CD4-positive, alpha-beta T cell (primary cell): ENCODE measurements at regions not wholly inside any gene's neighbourhood (a gene's known extent, or its start where the extent isn't known, plus 50 kb on each side); places are given as distances from the start of the nearest gene placed in this dataset.

Source experiments
- ATAC-seq: fragments of 200-7000 bp; cut with Tn5 transposase; one replicate; pipeline ENCODE4 v1.10.0; 2022; ENCODE audit warnings: mild to moderate bottlenecking; ENCODE audit not compliant: poor library complexity
- CTCF ChIA-PET: fragments of 350-600 bp; sonication (Branson Sonifier 250); formaldehyde crosslinking; loops from one replicate; lab custom pipeline; 2021; ENCODE audit warnings: antibody characterized with exemption, inconsistent platforms; lab: Charles Lee
- POLR2A ChIA-PET: fragments of 350-600 bp; sonication (Branson Sonifier 250); formaldehyde crosslinking; loops from one replicate; lab custom pipeline; 2021; ENCODE audit warnings: antibody characterized with exemption, inconsistent platforms; lab: Charles Lee
- DNase-seq, 14 experiments: peaks; one replicate each; pipeline ENCODE4 v3.0.0-alpha.2; 2013 to 2020; ENCODE audit warnings: mixed read lengths in 2 of 14
- H3K27ac ChIP-seq, 2 donors: one replicate each; pipeline versions ENCODE4 v1.5.1 to v1.7.0; 2013; ENCODE audit warnings: low read length in 2 of 2, low read depth in 1 of 2, mild to moderate bottlenecking in 1 of 2
- H3K27me3 ChIP-seq, 2 experiments: 1 replicate in 1 of 2; 2 replicates in 1 of 2; pipeline versions ENCODE4 v1.6.1 to v1.7.0; 2013; ENCODE audit warnings: low read length in 2 of 2, control low read depth in 1 of 2, mild to moderate bottlenecking in 1 of 2, moderate library complexity in 1 of 2; ENCODE audit not compliant: insufficient read depth in 2 of 2, control insufficient read depth in 1 of 2
- H3K36me3 ChIP-seq: one replicate; pipeline ENCODE4 v1.6.1; 2013; ENCODE audit warnings: low read length, control low read depth; ENCODE audit not compliant: insufficient read depth
- H3K4me1 ChIP-seq: one replicate; pipeline ENCODE4 v1.6.1; 2013; ENCODE audit warnings: low read length, control low read depth; ENCODE audit not compliant: insufficient read depth
- H3K4me3 ChIP-seq: one replicate; pipeline ENCODE4 v1.5.1; 2013; ENCODE audit warnings: mild to moderate bottlenecking, low read length, moderate library complexity
- H3K9me3 ChIP-seq, 2 experiments: 1 replicate in 1 of 2; 2 replicates in 1 of 2; pipeline versions ENCODE4 v1.6.1 to v1.7.0; 2013; ENCODE audit warnings: low read length in 2 of 2, mild to moderate bottlenecking in 2 of 2, control low read depth in 1 of 2, moderate library complexity in 1 of 2; ENCODE audit not compliant: control insufficient read depth in 1 of 2, insufficient read depth in 1 of 2
- H3K27ac Mint-ChIP-seq: one replicate; pipeline ENCODE4 v1.8.0; 2020; ENCODE audit warnings: mixed read lengths
- H3K27me3 Mint-ChIP-seq: one replicate; pipeline ENCODE4 v1.8.0; 2021; ENCODE audit warnings: mixed read lengths
- H3K36me3 Mint-ChIP-seq: one replicate; pipeline ENCODE4 v1.8.0; 2021; ENCODE audit warnings: low read depth, mixed read lengths
- H3K4me1 Mint-ChIP-seq: one replicate; pipeline ENCODE4 v1.8.0; 2021; ENCODE audit warnings: low read depth, mixed read lengths
- H3K4me3 Mint-ChIP-seq: one replicate; pipeline ENCODE4 v1.8.0; 2020; ENCODE audit warnings: mild to moderate bottlenecking, mixed read lengths
- H3K9me3 Mint-ChIP-seq: one replicate; pipeline ENCODE4 v1.8.0; 2020; ENCODE audit warnings: mixed read lengths
- intact Hi-C, 2 experiments: fragments of 100-400 bp; cut with DNase I in 1 of 2; cut with micrococcal nuclease in 1 of 2; formaldehyde crosslinking; loops; one replicate each; pipeline versions ENCODE4 v1.15.1 to v1.9.0; 2023 to 2025; cut with DNase I, micrococcal nuclease
- TF ChIP-seq, protein P1 (sequence below): fragments of 200-600 bp; IDR thresholded peaks from one replicate; pipeline ENCODE4 v1.8.0; 2022; ENCODE audit warnings: antibody characterized with exemption, mild to moderate bottlenecking

DNA sequence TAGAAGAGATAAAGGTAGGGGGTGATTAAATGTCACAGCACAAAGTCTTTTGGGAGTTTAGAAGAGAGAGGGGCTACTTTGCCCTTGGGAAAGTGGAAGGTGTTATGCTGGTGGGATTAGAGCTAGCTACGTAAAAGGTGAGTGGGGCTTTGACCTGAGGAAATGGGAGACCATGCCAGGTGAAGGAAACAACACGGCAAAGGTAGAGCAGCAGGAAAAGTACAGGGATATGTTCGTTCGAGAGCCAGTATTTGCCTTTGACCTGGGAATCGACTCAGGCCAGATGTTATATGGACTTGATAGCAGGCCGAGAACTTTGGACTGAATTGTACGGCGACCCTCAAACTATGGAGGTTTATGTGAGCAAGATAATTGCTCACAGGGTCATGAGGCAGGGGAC is 55.7 kb upstream of the ACKR3 start:
- ChIA-PET POLR2A (interaction anchor here (1.1 to 2.3 kb wide), 5 partner anchors 23 to 56 kb away, joined by 3 to 26 read pairs (median 4); partner anchors contain the start of gene ACKR3), CTCF (interaction anchor here (0.8 to 4.6 kb wide), 4 partner anchors 10 to 513 kb away, joined by 4 to 73 read pairs (median 12); partner anchors contain the start of gene ACKR3)
- intact Hi-C loops = loop anchor here (1.0 to 5.0 kb wide), 8 partner anchors 33 to 557 kb away; partner anchors contain the start of gene ACKR3 (in 2 of the 2)
- Histone ChIP-seq H3K4me1 (peaks cover 7% of the 10 kb centered on the region), H3K4me3 (no peak overlapping the region), H3K27ac (no peak overlapping the region), H3K27me3 (no peaks in the 10 kb centered on the region), H3K9me3 (no peaks in the 10 kb centered on the region), H3K36me3 (no peaks in the 10 kb centered on the region)
- H3K4me1 Mint-ChIP-seq = no peaks in the 10 kb centered on the region
- no peak overlapping the region for H3K4me3 Mint-ChIP-seq
- TF ChIP-seq, protein P1, sequence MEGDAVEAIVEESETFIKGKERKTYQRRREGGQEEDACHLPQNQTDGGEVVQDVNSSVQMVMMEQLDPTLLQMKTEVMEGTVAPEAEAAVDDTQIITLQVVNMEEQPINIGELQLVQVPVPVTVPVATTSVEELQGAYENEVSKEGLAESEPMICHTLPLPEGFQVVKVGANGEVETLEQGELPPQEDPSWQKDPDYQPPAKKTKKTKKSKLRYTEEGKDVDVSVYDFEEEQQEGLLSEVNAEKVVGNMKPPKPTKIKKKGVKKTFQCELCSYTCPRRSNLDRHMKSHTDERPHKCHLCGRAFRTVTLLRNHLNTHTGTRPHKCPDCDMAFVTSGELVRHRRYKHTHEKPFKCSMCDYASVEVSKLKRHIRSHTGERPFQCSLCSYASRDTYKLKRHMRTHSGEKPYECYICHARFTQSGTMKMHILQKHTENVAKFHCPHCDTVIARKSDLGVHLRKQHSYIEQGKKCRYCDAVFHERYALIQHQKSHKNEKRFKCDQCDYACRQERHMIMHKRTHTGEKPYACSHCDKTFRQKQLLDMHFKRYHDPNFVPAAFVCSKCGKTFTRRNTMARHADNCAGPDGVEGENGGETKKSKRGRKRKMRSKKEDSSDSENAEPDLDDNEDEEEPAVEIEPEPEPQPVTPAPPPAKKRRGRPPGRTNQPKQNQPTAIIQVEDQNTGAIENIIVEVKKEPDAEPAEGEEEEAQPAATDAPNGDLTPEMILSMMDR = no peak
- H3K36me3 Mint-ChIP-seq = no peaks in the 10 kb centered on the region
- H3K27me3 Mint-ChIP-seq = no peaks in the 10 kb centered on the region
- no peak overlapping the region for H3K27ac Mint-ChIP-seq
- DNase-seq (no peak), ATAC-seq (no peak)
- H3K9me3 Mint-ChIP-seq = no peaks in the 10 kb centered on the region

DNA sequence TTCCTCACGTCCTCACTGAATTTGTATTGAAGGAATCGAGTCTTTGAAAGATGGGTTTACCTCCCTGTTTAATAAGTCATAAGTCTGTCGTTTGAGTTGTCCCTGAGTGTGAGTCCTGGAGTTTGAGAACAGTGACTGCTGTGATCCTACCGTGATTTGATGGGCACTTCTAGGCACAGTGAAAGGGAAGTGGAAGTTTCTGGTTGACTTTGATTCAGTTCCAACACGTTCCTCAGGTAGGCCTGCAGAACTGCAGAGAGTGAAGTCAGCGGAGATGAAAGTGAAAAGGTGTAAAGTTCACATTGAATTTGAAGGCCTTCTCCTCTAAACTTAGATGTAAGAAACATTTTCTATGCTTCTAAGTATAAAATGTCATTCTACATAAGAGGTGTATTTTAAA is 52.9 kb upstream of the ACKR3 start:
- H3K27ac Mint-ChIP-seq = no peak overlapping the region
- ChIA-PET POLR2A (no interaction called here), CTCF (no interaction called here)
- H3K27me3 ChIP-seq = no peaks in the 10 kb centered on the region
- H3K27ac ChIP-seq = no peak overlapping the region
- no peaks in the 10 kb centered on the region for H3K9me3 ChIP-seq
- no peak overlapping the region for H3K4me3 ChIP-seq
- H3K27me3 Mint-ChIP-seq = no peaks in the 10 kb centered on the region
- ATAC-seq (no peak), DNase-seq (no peak)
- no peaks in the 10 kb centered on the region for H3K4me1 Mint-ChIP-seq
- TF ChIP-seq, protein P1 = no peak
- intact Hi-C loops = no loop called here
- peaks cover 7% of the 10 kb centered on the region for H3K4me1 ChIP-seq
- H3K36me3 Mint-ChIP-seq = no peaks in the 10 kb centered on the region
- H3K36me3 ChIP-seq = no peaks in the 10 kb centered on the region
- H3K4me3 Mint-ChIP-seq = no peak overlapping the region
- no peaks in the 10 kb centered on the region for H3K9me3 Mint-ChIP-seq

DNA sequence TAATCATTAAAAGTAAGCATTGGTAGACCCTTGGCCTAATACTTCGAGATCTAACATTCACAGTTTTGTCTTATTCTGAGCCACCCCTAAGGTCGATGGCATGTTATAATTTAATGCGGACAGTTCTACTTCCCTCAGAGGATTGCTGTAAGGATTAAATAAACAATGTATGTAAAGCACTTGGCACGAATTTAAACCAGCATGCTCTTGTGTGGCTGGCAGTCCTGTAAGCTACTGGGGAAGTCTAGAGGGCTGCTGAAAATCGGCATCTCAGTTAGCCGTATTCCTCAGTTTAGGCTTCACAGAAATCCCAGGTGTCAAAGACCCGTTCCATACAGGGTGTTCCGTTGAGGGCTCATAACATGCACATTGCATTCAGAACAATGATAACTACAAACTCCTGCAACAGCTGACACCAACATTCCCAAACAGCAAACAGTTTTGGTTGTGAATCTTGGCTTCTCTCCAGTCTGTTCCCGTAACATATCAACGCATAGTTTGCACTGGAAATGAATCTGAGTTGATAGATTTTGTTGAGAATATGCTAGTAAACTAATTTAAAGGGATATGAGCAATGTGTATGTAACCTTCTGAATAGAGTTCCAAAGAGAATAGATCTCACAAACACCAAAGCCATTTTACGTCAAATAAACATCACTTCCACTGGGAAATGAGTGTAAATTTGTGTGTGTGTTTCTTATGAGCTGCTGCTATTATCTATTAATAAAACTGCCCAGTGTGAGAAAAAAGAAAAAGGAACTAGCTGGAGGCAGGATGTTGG is 52.2 kb upstream of the ACKR3 start:
- H3K9me3 Mint-ChIP-seq = no peaks in the 10 kb centered on the region
- CTCF ChIA-PET = no interaction called here

More for the DNA sequence above, 52.2 kb upstream of the ACKR3 start:
- no peak overlapping the region for H3K27ac ChIP-seq
- intact Hi-C loops = no loop called here
- DNase-seq = no peak
- Mint-ChIP-seq H3K4me3 (no peak overlapping the region), H3K36me3 (no peaks in the 10 kb centered on the region), H3K4me1 (no peaks in the 10 kb centered on the region), H3K27ac (no peak overlapping the region), H3K27me3 (no peaks in the 10 kb centered on the region)
- peaks cover 7% of the 10 kb centered on the region for H3K4me1 ChIP-seq
- no peak overlapping the region for H3K4me3 ChIP-seq
- H3K27me3 ChIP-seq = no peaks in the 10 kb centered on the region
- POLR2A ChIA-PET = no interaction called here
- no peaks in the 10 kb centered on the region for H3K36me3 ChIP-seq
- TF ChIP-seq, protein P1 = no peak
- H3K9me3 ChIP-seq = no peaks in the 10 kb centered on the region
- no peak for ATAC-seq
